AG09319 (cell line): ENCODE measurements at regions not wholly inside any gene's neighbourhood (a gene's known extent, or its start where the extent isn't known, plus 50 kb on each side); places are given as distances from the start of the nearest gene placed in this dataset.

Experiments
- DNase-seq: peaks from one replicate; pipeline ENCODE4 v3.0.0-alpha.2; 2010; ENCODE audit warnings: low read depth; ENCODE audit errors: extremely low read depth
- TF ChIP-seq, protein P1 (sequence below): IDR thresholded peaks from 2 replicates; pipeline ENCODE4 v1.5.1; 2011; ENCODE audit warnings: low read depth, mild to moderate bottlenecking, inconsistent platforms, low read length, moderate library complexity

DNA sequence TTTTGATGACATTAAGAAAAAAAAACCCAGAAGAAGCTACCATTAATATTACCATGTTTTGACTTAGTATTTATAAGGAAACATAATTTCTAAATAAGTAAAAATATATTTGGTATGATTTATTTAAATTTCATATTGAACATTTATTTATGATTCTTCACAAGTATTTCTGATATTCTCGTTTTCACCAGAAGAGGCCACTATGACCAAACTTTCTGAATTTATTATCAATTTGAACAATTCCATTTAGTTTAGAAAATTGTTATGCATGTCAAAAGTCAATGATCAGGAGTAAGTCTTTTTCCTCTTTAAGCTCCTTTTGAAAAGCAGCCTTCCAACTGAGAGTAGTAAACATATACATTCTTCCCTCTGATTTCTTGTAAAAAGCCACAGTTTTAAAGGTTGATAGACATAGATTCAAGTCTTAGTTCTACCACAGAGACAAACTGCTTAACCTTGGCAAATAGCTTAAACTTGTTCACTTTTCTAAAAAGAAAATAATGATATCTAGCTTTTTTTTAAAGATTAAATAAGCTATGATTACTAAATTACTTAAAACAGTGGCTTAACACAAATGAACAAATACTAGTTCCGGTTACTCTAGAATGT, 329.9 kb downstream of the TRIB2 start:
- TF ChIP-seq, protein P1, sequence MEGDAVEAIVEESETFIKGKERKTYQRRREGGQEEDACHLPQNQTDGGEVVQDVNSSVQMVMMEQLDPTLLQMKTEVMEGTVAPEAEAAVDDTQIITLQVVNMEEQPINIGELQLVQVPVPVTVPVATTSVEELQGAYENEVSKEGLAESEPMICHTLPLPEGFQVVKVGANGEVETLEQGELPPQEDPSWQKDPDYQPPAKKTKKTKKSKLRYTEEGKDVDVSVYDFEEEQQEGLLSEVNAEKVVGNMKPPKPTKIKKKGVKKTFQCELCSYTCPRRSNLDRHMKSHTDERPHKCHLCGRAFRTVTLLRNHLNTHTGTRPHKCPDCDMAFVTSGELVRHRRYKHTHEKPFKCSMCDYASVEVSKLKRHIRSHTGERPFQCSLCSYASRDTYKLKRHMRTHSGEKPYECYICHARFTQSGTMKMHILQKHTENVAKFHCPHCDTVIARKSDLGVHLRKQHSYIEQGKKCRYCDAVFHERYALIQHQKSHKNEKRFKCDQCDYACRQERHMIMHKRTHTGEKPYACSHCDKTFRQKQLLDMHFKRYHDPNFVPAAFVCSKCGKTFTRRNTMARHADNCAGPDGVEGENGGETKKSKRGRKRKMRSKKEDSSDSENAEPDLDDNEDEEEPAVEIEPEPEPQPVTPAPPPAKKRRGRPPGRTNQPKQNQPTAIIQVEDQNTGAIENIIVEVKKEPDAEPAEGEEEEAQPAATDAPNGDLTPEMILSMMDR, result peak; percentile 27
- DNase-seq, result no peak

DNA sequence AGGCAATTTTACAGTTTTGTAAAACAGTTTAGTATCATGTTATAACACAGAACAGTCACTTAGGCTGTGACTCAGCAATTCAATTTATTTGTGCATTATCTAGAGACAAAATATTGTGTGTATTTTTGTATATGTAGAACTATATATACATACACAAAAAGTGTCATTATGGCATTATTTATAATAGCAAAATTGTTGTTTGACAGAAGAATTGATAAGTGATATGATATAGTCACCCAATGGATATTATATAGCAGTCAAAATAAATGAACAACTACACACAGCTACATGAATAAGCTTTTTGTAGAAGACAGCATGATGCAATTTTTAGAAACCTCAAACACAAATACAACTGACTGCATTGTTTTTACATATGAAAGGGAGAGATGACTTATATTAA, 334.0 kb downstream of the TRIB2 start:
- DNase-seq, result no peak
- TF ChIP-seq, protein P1, result no peak

DNA sequence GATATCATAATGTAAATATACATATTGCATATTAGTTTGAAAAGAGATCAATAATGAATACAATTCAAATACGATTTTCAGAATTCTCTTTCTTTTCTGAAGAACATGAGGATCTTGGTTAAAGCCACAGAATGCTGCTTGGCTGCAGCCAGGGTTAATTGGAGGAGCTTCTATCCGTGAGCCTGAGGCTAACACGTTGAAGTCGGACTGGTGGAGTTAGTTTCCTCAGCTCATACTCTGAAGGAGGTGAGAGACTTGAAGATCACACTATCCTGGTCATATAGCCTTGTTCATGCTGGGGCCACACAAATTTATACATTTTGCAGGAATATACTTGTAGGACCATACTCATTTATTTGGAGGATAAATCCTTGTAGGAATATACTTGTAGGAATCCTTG, 335.8 kb downstream of the TRIB2 start:
- TF ChIP-seq, protein P1, result no peak
- DNase-seq, result no peak

DNA sequence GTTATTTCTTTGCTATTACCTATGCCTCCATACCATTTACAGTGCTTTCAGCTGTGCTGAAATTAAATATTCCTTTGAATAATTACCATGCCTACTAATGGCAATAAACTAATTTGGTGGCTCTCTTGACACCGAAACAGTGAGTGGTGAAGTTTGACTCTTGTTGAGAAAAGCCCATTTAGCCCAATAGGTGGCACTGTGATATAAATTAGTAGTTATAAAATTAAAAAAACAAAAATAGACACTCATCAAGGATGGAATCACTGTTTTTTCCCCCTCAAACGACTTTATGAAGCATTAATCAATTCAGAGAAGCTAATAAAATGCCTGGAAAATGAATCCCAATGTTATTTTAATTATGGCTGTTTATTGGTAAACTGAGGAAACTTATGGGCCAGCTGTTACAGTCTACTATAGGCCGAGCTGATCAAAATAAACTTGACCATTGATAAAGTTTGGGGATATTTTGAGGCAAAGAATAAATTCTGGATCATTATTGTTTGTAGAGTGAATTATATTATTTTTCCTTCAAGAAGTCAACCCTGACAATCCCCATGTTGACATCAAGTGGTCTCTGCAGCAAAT, 339.6 kb downstream of the TRIB2 start:
- TF ChIP-seq, protein P1, result peak; percentile 43
- no peak for DNase-seq

DNA sequence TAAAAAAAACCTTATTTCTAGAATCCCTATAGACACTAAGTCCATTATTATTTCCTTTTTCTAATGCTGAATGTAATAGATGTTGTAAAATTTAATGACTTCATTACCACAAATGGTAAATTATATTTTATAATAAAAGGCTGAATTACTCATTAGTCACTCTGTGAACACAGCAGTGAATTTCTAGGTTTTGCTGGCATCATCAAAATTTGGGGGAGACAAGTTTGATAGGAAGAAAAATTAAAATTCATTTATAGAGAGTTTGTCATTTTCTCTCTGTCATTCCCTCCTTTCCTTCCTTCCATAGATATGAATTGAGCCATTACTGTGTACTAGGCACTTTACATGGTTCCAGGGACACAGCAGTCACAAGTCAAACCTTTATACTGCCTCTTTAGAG, 340.9 kb downstream of the TRIB2 start:
- DNase-seq, result no peak

DNA sequence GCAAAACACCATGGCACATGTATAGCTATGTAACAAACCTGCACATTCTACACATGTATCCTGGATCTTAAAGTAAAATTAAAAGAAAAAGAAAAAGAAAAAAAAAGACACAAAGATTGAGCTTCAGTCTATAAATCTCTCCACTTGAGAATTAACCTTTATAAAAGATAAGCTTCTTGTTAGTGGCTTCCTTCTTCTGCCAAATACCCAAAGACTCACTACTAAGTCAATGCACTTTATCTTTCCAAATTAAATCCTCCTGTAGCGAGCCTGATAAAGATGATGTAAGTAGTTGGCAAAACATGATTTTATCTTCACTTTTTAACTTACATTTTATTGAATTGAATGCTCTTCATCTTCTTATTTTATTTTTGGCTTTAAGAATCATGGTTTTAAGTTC, 349.9 kb downstream of the TRIB2 start:
- TF ChIP-seq, protein P1, result no peak
- DNase-seq, result no peak

More for the DNA sequence above, 340.9 kb downstream of the TRIB2 start:
- TF ChIP-seq, protein P1, result no peak

DNA sequence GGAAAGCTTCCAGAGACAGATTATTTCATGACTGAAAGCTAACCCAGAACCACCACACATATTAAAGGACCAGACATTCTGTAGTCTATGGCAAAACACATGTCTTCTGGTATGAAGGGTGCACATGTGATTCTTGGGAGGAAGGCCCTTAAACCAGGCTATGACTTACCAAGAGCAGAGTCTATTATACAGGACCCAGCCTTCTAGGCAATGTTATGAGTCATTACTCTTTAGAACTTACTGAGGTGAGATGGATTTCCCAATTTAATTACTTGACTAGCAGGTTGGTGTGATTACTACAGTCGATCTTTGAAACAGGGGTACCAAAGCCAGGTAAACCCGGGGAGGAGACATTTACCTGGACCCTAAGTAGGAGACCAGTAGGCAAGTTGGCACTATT, 350.8 kb downstream of the TRIB2 start:
- TF ChIP-seq, protein P1, result no peak
- DNase-seq, result no peak
